ENCODE measurements at regions not wholly inside any gene's neighbourhood (a gene's known extent, or its start where the extent isn't known, plus 50 kb on each side); places are given as distances from the start of the nearest gene placed in this dataset.
A peak's percentile ranks its signal among the peaks of the same experiment; 100 is the strongest.

DNA sequence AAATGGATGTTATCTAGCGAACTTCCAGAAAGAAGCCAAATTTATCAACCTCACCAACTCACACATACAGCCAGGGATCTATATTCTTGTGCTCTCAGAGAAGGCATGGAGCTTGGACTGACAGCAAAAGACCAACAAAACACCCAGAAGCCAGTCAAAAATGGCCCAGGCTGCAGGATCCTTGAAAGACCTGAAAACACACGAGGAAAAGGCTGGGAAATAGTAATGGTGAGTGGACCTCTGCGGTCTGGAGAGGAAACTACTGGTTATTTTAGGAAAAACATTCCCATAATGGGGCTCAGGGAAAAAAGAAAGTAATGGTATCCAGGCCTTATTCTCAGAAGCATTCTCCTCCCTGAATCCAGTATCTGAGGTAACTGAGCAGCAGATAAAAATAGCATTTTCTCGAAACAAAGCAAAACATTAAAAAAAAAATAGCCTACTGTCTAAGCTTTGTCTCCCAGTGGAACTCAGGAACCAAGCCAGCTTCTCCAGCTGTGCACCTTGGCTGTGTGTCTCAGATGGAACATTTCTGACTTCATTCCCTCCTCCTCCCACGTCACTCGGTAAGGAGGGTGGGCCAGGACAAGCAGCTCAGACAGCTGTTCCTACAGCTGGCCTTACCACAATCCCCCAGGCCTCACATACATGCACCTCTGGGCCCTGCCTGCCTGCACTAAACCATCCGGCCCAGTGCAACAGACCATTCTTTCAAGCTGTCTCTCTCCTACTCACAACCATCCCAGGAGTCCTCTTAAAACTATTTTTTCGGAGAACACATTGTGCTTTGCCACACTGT, 249.9 kb downstream of the DAD1 start:
- TF ChIP-seq, protein P1, sequence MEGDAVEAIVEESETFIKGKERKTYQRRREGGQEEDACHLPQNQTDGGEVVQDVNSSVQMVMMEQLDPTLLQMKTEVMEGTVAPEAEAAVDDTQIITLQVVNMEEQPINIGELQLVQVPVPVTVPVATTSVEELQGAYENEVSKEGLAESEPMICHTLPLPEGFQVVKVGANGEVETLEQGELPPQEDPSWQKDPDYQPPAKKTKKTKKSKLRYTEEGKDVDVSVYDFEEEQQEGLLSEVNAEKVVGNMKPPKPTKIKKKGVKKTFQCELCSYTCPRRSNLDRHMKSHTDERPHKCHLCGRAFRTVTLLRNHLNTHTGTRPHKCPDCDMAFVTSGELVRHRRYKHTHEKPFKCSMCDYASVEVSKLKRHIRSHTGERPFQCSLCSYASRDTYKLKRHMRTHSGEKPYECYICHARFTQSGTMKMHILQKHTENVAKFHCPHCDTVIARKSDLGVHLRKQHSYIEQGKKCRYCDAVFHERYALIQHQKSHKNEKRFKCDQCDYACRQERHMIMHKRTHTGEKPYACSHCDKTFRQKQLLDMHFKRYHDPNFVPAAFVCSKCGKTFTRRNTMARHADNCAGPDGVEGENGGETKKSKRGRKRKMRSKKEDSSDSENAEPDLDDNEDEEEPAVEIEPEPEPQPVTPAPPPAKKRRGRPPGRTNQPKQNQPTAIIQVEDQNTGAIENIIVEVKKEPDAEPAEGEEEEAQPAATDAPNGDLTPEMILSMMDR (IDR thresholded peaks at IDR 0.05) = no peak
- TF ChIP-seq POLR2AphosphoS5 (IDR thresholded peaks at IDR 0.05; ENCODE audit: insufficient read depth in 1 of 2, low read depth in 1 of 2) (peak; percentile 36 to 61), POLR2A (IDR thresholded peaks at IDR 0.05) (no peak)
- Histone ChIP-seq H3K27ac (peak overlapping the region; percentile 75), H3K4me1 (peaks cover 26% of the 10 kb centered on the region), H3K36me3 (no peaks in the 10 kb centered on the region), H3K4me3 (no peak overlapping the region), H3K27me3 (no peaks in the 10 kb centered on the region), H3K9me3 (no peaks in the 10 kb centered on the region)
- intact Hi-C loops (cut with DNase I) = no loop called here
- DNase-seq (ENCODE audit: extremely low spot score in 2 of 2) = peak in 1 of 2 donors; percentile 92

DNA sequence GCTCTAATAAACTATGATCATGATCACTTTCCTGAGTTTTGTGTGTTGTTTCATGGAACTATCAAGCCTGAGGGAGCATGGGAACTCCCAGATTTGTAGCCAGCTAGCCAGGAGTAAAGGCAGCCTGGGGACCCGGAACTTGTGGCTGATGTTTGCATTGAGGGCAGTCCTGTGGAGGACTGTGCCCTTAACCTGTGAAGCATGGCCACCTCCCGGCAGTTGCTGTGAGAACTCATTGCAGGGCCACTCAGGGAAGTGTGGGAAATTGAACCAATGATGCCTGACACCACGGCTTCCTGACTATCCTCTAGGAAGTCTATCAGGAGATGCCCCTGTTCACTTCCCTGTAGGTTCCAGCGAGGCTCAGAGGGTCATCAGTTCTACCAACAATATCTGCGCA, 250.6 kb downstream of the DAD1 start:
- TF ChIP-seq, protein P1 (IDR thresholded peaks at IDR 0.05) = no peak
- TF ChIP-seq POLR2AphosphoS5 (IDR thresholded peaks at IDR 0.05; ENCODE audit: insufficient read depth in 1 of 2, low read depth in 1 of 2) (no peak), POLR2A (IDR thresholded peaks at IDR 0.05) (no peak)
- H3K4me1 ChIP-seq = peaks cover 32% of the 10 kb centered on the region
- intact Hi-C loops (cut with DNase I) = no loop called here
- no peak for DNase-seq (ENCODE audit: extremely low spot score in 2 of 2)
- no peaks in the 10 kb centered on the region for H3K36me3 ChIP-seq
- no peak overlapping the region for H3K4me3 ChIP-seq
- peak overlapping the region; percentile 75 for H3K27ac ChIP-seq
- no peaks in the 10 kb centered on the region for H3K9me3 ChIP-seq
- no peaks in the 10 kb centered on the region for H3K27me3 ChIP-seq

DNA sequence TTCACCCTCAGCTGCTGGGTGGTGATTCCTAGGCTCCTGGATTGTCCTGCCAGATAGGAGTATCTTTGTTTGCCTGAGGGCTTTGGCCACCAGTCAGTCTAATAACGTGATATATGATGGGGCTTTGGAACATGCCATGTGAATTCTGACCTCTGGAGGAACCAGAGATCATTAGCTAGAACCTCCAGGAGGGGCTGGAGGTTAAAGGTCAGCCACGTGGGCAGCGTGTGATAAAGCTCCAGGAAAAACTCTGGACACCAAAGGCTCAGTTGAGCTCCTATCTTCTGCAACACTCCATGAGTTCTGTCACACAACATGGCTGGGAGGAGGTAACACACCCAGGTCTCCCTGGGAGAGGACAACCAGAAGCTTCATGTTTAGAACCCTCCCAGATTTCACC, 251.1 kb downstream of the DAD1 start:
- DNase-seq (ENCODE audit: extremely low spot score in 2 of 2) = no peak
- Histone ChIP-seq H3K36me3 (no peaks in the 10 kb centered on the region), H3K27ac (peak overlapping the region; percentile 75), H3K27me3 (no peaks in the 10 kb centered on the region), H3K4me3 (no peak overlapping the region), H3K4me1 (peaks cover 32% of the 10 kb centered on the region), H3K9me3 (no peaks in the 10 kb centered on the region)
- intact Hi-C loops (cut with DNase I) = no loop called here
- TF ChIP-seq POLR2AphosphoS5 (IDR thresholded peaks at IDR 0.05; ENCODE audit: insufficient read depth in 1 of 2, low read depth in 1 of 2) (no peak), POLR2A (IDR thresholded peaks at IDR 0.05) (no peak)
- TF ChIP-seq, protein P1 (IDR thresholded peaks at IDR 0.05) = no peak

DNA sequence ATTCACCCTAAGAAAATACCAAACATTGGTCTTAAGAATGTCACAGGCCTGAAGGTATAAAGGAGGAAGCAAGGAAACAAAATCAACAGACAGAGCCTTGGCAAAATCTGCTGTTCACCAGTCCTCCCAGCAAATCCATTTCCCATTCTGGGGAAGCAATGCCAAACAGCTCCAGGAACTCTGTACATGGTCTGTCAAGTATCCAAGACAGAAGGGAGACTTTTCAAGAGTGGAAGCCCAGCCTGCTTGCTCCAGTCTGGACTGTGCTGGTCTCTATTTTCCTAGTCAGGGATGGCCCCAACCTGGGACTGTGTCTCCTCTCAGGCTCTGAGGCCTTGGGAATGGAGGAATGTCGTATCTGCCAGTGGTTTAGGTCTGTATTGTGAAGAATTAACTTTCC, 251.5 kb downstream of the DAD1 start:
- DNase-seq (ENCODE audit: extremely low spot score in 2 of 2) = no peak
- Histone ChIP-seq H3K36me3 (no peaks in the 10 kb centered on the region), H3K4me3 (no peak overlapping the region), H3K9me3 (no peaks in the 10 kb centered on the region), H3K27me3 (no peaks in the 10 kb centered on the region), H3K27ac (peak overlapping the region; percentile 75), H3K4me1 (peaks cover 32% of the 10 kb centered on the region)
- TF ChIP-seq, protein P1 (IDR thresholded peaks at IDR 0.05) = no peak
- intact Hi-C loops (cut with DNase I) = no loop called here

DNA sequence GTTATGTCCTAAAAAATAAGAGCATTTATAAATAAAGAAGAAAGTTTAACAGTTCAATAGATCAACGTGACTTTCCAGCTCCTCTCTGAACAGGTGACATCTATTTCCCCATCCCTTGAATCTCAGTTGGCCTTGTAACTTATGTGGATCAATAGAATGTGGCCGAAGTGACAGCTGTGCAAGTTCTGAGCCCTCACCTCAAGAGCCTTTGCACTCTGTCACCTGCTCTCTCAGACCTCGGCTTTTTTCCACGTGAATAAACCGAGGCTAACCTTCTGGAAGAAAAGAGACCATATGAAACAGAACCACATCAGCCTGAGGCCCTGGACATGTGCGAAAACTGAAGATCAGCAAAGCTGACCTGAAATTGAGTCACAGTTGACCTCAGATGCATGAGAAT, 253.0 kb downstream of the DAD1 start:
- Histone ChIP-seq H3K4me1 (peaks cover 32% of the 10 kb centered on the region), H3K9me3 (no peaks in the 10 kb centered on the region), H3K27me3 (no peaks in the 10 kb centered on the region), H3K36me3 (no peaks in the 10 kb centered on the region), H3K27ac (no peak overlapping the region), H3K4me3 (no peak overlapping the region)
- TF ChIP-seq POLR2A (IDR thresholded peaks at IDR 0.05) (no peak), POLR2AphosphoS5 (IDR thresholded peaks at IDR 0.05; ENCODE audit: insufficient read depth in 1 of 2, low read depth in 1 of 2) (no peak)
- TF ChIP-seq, protein P1 (IDR thresholded peaks at IDR 0.05) = no peak
- intact Hi-C loops (cut with DNase I) = no loop called here
- DNase-seq (ENCODE audit: extremely low spot score in 2 of 2) = no peak

Measured in vagina (tissue), 2 donors.